ENCODE measurements at regions not wholly inside any gene's neighbourhood (a gene's known extent, or its start where the extent isn't known, plus 50 kb on each side); places are given as distances from the start of the nearest gene placed in this dataset.

DNA sequence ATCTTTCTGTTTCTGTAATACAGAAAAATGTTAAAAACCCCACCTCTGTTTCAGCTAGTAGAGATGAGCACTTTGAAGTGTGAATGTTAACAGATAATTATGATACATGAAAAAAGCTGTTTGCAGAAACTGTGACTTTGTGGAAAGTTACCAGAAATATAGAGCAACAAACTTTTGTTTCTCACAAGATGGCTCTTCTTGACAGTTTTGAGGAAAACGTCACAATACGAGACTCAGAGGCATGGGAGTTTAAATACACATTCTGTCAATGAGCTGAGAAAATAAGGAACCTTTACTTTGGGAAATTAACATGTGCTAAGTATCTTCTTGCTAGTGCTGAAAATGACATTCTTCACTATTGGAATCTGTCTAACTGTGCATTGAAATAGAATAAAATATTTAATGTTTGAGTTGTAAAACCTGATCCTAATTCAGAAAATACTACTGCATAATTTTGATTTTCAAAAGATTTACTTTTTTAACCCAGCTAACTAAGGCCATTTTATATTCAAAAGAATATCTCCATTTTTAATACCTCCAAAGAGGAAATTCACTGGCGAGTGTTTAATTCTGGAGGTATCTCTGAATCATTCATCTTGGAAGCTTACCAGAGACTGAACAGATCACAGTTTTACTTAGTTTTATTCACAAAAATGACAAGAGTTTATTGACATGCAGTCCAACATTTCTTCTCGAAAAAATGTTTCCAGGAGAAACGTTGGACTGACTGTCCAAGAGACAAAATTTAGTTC is 308.9 kb upstream of the LRFN5 start:
- no peaks in the 10 kb centered on the region for H3K36me3 ChIP-seq (replicated peaks in 1 of 2; ENCODE audit: insufficient read depth in 1 of 2, low read depth in 2 of 2)
- H3K27ac ChIP-seq = no peak overlapping the region
- H3K27me3 ChIP-seq = no peaks in the 10 kb centered on the region
- no peak for ATAC-seq
- WGBS, 2 donors = 25 to 40% methylated on average over 5 of the region's 5 CpGs
- intact Hi-C loops (cut with DNase I) = no loop called here
- no peaks in the 10 kb centered on the region for H3K9me3 ChIP-seq
- no peak for TF ChIP-seq POLR2A (IDR thresholded peaks at IDR 0.05)
- TF ChIP-seq, protein P1, sequence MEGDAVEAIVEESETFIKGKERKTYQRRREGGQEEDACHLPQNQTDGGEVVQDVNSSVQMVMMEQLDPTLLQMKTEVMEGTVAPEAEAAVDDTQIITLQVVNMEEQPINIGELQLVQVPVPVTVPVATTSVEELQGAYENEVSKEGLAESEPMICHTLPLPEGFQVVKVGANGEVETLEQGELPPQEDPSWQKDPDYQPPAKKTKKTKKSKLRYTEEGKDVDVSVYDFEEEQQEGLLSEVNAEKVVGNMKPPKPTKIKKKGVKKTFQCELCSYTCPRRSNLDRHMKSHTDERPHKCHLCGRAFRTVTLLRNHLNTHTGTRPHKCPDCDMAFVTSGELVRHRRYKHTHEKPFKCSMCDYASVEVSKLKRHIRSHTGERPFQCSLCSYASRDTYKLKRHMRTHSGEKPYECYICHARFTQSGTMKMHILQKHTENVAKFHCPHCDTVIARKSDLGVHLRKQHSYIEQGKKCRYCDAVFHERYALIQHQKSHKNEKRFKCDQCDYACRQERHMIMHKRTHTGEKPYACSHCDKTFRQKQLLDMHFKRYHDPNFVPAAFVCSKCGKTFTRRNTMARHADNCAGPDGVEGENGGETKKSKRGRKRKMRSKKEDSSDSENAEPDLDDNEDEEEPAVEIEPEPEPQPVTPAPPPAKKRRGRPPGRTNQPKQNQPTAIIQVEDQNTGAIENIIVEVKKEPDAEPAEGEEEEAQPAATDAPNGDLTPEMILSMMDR (IDR thresholded peaks at IDR 0.05) = no peak
- H3K4me3 ChIP-seq = no peak overlapping the region
- no peaks in the 10 kb centered on the region for H3K4me1 ChIP-seq
- no peak for DNase-seq

DNA sequence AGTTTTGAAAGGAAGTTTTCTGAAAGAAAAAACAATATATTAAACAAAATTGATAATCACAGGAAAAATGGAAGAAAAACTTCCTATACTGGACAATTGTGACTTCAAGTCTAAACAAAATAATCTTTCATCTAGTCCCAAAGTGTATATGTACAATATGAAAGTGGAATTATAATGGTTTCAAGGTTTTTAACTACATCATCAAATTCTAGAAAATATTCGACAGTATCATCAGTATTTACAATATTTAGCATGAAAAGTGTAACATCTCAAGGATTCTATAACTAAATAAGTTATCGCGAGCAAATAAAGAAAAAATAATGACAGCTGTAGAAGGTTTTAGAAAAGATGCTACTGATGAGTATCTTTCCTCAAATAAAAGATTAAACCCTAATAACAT is 310.9 kb upstream of the LRFN5 start:
- Histone ChIP-seq H3K27me3 (no peaks in the 10 kb centered on the region), H3K4me3 (no peak overlapping the region), H3K36me3 (replicated peaks in 1 of 2; ENCODE audit: insufficient read depth in 1 of 2, low read depth in 2 of 2) (no peaks in the 10 kb centered on the region), H3K27ac (no peak overlapping the region), H3K9me3 (no peaks in the 10 kb centered on the region), H3K4me1 (no peaks in the 10 kb centered on the region)
- TF ChIP-seq, protein P1 (IDR thresholded peaks at IDR 0.05) = no peak
- TF ChIP-seq POLR2A (IDR thresholded peaks at IDR 0.05) = no peak
- DNase-seq (no peak), ATAC-seq (no peak)
- 75 to 76% methylated on average over 3 of the region's 3 CpGs for WGBS, 2 donors
- intact Hi-C loops (cut with DNase I) = no loop called here

DNA sequence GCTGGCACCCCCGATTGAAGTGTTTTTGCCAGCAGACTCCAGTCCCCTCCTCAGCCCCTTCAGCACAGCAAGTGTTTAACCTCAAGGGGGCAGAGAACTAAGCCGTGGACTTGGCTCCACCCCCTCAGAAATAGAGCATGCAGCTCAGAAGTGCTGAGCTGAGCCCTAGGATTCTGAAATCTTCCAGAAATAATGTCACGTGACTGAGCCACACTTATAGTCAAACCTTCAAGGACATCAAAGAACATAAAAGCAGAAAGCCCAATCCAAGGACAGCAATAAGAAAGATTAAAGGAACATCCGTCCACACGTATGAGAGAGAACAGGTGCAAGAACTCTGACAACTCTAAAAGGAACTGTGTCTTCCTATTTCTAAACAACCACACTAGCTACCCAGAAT is 317.7 kb upstream of the LRFN5 start:
- DNase-seq (no peak), ATAC-seq (no peak)
- H3K27ac ChIP-seq = no peak overlapping the region
- no peaks in the 10 kb centered on the region for H3K9me3 ChIP-seq
- H3K36me3 ChIP-seq (replicated peaks in 1 of 2; ENCODE audit: insufficient read depth in 1 of 2, low read depth in 2 of 2) = no peaks in the 10 kb centered on the region
- intact Hi-C loops (cut with DNase I) = no loop called here
- 30 to 34% methylated on average over 5 of the region's 5 CpGs for WGBS, 2 donors
- no peaks in the 10 kb centered on the region for H3K27me3 ChIP-seq
- no peak overlapping the region for H3K4me3 ChIP-seq
- H3K4me1 ChIP-seq = no peaks in the 10 kb centered on the region
- no peak for TF ChIP-seq POLR2A (IDR thresholded peaks at IDR 0.05)
- TF ChIP-seq, protein P1 (IDR thresholded peaks at IDR 0.05) = no peak

- TF ChIP-seq POLR2A (IDR thresholded peaks at IDR 0.05) = no peak
- TF ChIP-seq, protein P1 (IDR thresholded peaks at IDR 0.05) = no peak
- no peaks in the 10 kb centered on the region for H3K9me3 ChIP-seq
- WGBS, 2 donors = 11 to 24% methylated on average over 4 of the region's 4 CpGs
- H3K36me3 ChIP-seq (replicated peaks in 1 of 2; ENCODE audit: insufficient read depth in 1 of 2, low read depth in 2 of 2) = no peaks in the 10 kb centered on the region
- DNase-seq (peak; percentile 13 to 34 (median 14)), ATAC-seq (no peak)
- H3K27ac ChIP-seq = no peak overlapping the region
- no peaks in the 10 kb centered on the region for H3K27me3 ChIP-seq
- no peaks in the 10 kb centered on the region for H3K4me1 ChIP-seq
- intact Hi-C loops (cut with DNase I) = no loop called here
- no peak overlapping the region for H3K4me3 ChIP-seq
Measured at GRCh38 chr14:41285186-41285748, 321.4 kb upstream of the LRFN5 start.

DNA sequence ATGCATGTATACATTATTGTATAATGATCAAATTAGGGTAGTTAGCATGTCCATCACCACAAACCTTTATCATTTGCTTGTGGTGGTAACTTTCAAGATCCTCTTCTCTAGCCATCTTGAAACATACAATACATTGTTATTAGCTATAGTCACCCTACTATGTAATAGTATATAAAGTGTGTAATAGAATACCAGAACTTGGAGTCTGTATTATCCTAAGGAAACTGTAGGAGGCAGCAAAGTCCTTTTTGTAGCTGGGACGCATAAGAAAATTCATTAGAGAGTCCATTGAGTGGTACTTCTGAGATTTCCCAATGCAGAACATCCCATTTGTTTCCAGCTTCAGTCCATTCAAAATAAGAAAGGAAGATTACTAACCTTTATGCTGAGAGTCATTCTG is 325.9 kb upstream of the LRFN5 start:
- Histone ChIP-seq H3K4me1 (no peaks in the 10 kb centered on the region), H3K27ac (no peak overlapping the region), H3K27me3 (no peaks in the 10 kb centered on the region), H3K4me3 (no peak overlapping the region), H3K9me3 (no peaks in the 10 kb centered on the region), H3K36me3 (replicated peaks in 1 of 2; ENCODE audit: insufficient read depth in 1 of 2, low read depth in 2 of 2) (no peaks in the 10 kb centered on the region)
- TF ChIP-seq, protein P1 (IDR thresholded peaks at IDR 0.05) = peak in 1 of 7 experiments; percentile 4
- TF ChIP-seq POLR2A (IDR thresholded peaks at IDR 0.05) = no peak
- 14 to 29% methylated on average over 1 of the region's 1 CpG for WGBS, 2 donors
- ATAC-seq (no peak), DNase-seq (no peak)
- intact Hi-C loops (cut with DNase I) = no loop called here
